SJSA1 (cell line): ENCODE measurements at regions not wholly inside any gene's neighbourhood (a gene's known extent, or its start where the extent isn't known, plus 50 kb on each side); places are given as distances from the start of the nearest gene placed in this dataset.

ENCODE experiments used
- DNase-seq, 2 experiments: peaks; one replicate each; pipeline ENCODE4 v3.0.0-alpha.2; 2015 to 2020; ENCODE audit warnings: low spot score in 2 of 2, low read depth in 1 of 2
- H3K27ac ChIP-seq: fragments of 250-450 bp; sonication (Bioruptor Pico); 2 replicates; pipeline ENCODE4 v1.5.1; 2020; ENCODE audit warnings: mild to moderate bottlenecking, moderate library complexity
- H3K27me3 ChIP-seq: fragments of 250-450 bp; sonication (Bioruptor Pico); replicated peaks from 2 replicates; pipeline ENCODE4 v1.5.1; 2020; ENCODE audit warnings: mild to moderate bottlenecking, moderate library complexity
- H3K36me3 ChIP-seq: fragments of 250-450 bp; sonication (Bioruptor Pico); 2 replicates; pipeline ENCODE4 v1.5.1; 2020; ENCODE audit warnings: mild to moderate bottlenecking
- H3K4me1 ChIP-seq: fragments of 250-450 bp; sonication (Bioruptor Pico); replicated peaks from 2 replicates; pipeline ENCODE4 v1.6.1; 2021; ENCODE audit warnings: mild to moderate bottlenecking
- H3K4me3 ChIP-seq: fragments of 250-450 bp; sonication (Bioruptor Pico); 2 replicates; pipeline ENCODE4 v1.5.1; 2020; ENCODE audit warnings: mild to moderate bottlenecking
- H3K9me3 ChIP-seq: fragments of 250-450 bp; sonication (Bioruptor Pico); replicated peaks from 2 replicates; pipeline ENCODE4 v1.5.1; 2020; ENCODE audit warnings: mild to moderate bottlenecking

DNA sequence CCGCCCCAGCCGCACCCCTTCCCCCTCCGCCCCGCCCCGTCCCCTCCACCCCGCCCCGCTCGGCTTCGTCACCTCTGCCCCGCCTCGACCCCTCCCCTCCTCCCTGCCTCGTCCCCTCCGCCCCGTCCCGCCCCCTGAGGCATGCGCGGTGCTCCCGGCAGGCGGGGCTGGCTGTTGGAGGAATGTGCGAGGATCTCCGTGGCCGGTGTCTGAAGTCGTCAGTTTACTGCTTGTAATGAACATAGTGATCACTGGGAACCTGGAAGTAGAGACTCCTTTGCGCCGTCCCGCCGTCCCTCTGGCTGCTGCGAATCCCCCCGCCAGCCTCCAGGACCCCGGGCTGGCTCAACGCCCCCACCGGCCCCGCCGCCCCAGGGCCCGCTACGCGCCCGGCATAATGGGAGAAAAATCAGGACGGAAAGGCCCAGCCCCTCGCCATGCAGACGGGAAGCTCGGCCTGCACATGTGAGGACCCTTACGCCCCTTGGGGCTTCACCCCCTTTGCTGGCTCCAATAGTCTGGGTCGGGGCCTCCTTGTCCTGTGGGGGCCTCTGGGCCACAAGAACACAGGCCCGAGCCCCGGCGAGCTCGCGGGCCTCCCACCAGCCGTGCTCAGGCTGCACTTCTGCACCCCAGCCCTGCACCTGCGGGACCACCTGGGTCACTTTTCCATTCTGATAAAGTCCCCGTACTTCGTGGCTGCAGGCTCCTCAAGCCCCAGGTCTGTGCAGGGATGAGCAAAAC, 743.1 kb downstream of the KCNJ18 start:
- Histone ChIP-seq H3K27ac (no peak overlapping the region), H3K36me3 (no peaks in the 10 kb centered on the region), H3K4me3 (no peak overlapping the region), H3K9me3 (no peaks in the 10 kb centered on the region), H3K27me3 (no peaks in the 10 kb centered on the region), H3K4me1 (no peaks in the 10 kb centered on the region)
- no peak for DNase-seq

DNA sequence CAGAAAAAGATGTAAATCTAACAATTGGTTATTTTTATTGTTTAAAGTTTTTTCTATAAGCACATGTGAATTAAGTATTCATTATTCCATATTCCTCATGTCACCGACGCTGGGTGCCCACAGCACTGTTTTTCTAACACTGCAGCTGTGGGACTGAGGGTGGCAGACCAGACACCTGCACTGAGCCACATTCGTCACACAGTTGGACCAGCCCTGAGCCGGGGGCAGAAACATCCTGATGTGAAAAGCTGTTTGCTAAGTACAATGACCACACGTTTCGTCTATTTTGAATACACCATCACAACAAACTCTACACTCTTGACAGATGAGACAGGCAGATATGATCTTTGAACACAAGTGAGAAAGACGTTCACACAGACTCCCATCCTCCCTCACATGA, 749.5 kb downstream of the KCNJ18 start:
- no peaks in the 10 kb centered on the region for H3K4me1 ChIP-seq
- no peaks in the 10 kb centered on the region for H3K36me3 ChIP-seq
- no peaks in the 10 kb centered on the region for H3K9me3 ChIP-seq
- no peaks in the 10 kb centered on the region for H3K27me3 ChIP-seq
- no peak overlapping the region for H3K4me3 ChIP-seq
- no peak for DNase-seq
- H3K27ac ChIP-seq: no peak overlapping the region

DNA sequence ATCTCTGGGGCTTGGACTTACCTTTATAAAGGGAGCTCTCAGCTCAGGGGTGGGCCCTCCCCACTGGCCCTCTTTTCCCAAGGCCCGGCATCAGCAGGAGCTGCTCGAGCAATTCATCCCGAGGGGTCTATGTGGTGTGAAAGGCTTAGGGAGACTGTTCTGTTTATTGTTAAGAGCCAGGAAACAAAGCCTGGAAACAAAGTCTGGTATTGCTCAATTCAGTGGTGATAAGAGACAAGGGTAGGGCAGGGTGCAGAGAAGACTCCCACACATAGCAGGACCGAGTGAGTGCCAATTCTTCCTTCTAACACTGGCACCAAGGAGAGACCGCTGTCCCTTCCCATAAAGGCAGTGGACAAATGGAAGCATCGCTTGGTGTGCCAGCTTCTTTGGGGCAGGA, 750.7 kb downstream of the KCNJ18 start:
- Histone ChIP-seq H3K4me3 (no peak overlapping the region), H3K9me3 (no peaks in the 10 kb centered on the region), H3K27me3 (no peaks in the 10 kb centered on the region), H3K36me3 (no peaks in the 10 kb centered on the region), H3K4me1 (no peaks in the 10 kb centered on the region), H3K27ac (no peak overlapping the region)
- no peak for DNase-seq

DNA sequence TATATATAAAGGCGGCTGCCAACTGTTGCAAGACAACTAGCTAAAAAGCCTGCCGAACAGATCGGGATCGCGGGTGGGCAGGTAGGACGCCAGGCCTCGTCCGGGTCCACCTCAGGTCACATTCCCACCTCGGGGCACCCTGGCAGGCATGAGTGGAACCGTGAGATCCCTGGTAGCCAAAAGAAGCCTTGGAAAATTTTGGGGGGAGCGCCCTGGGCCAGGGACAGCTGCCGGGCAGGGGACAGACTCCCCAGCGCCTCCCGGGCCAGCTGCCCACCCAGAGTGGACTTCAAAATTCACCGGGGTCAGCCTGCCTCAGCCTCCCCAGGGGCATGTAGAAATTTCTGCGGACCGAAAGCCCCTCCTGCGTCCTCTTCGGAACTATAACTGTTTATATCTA, 760.9 kb downstream of the KCNJ18 start:
- H3K4me3 ChIP-seq: no peak overlapping the region
- H3K27me3 ChIP-seq: no peaks in the 10 kb centered on the region
- no peak overlapping the region for H3K27ac ChIP-seq
- H3K9me3 ChIP-seq: no peaks in the 10 kb centered on the region
- no peaks in the 10 kb centered on the region for H3K36me3 ChIP-seq
- no peaks in the 10 kb centered on the region for H3K4me1 ChIP-seq
- DNase-seq: no peak

DNA sequence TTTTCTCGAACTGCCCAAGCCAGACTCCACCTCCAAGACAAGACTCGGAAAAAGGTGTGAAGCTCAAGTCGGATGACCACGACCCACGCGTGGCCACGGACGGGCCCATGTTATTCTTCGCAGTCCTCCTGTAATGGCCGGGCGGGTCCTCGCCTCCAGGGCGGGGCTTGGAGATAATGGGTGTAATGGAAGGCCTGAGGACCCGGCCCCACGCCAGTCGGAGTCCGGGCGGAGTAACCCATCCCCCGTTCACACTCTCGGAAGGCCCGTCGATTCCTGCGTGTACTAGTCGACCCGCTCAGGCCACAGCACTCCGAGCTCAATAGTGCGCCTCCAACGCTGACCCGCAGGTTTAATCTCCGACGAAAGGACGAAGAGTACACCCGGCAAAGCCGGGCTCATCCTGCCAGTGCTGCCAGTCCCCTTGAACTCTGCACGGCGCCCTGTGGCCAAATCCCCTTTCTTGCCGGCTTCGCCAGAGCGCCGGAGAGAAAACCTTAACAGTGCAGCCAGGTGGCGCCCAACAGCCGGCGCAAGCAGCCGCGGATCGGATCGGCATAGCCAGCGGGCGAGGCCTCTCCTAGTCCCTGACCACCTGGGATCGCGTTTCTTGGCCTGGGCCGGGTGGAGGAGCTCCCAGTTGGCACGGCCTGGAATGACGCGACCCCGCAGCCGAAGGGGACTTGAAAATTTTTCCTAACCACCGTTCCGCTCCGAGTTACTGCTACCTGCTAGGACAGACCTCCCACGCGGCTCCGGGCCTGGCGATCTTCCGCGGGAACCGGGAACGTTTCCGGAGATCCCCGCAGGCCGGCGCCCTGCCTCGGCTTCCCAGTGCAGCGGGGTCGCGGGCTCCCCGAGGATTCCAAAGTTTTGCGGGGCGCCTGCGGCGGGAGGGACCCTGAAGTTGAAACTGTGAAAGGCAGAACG, 762.0 kb downstream of the KCNJ18 start:
- Histone ChIP-seq H3K4me1 (no peaks in the 10 kb centered on the region), H3K4me3 (no peak overlapping the region), H3K27me3 (no peaks in the 10 kb centered on the region), H3K27ac (no peak overlapping the region), H3K36me3 (no peaks in the 10 kb centered on the region), H3K9me3 (no peaks in the 10 kb centered on the region)
- DNase-seq: no peak

DNA sequence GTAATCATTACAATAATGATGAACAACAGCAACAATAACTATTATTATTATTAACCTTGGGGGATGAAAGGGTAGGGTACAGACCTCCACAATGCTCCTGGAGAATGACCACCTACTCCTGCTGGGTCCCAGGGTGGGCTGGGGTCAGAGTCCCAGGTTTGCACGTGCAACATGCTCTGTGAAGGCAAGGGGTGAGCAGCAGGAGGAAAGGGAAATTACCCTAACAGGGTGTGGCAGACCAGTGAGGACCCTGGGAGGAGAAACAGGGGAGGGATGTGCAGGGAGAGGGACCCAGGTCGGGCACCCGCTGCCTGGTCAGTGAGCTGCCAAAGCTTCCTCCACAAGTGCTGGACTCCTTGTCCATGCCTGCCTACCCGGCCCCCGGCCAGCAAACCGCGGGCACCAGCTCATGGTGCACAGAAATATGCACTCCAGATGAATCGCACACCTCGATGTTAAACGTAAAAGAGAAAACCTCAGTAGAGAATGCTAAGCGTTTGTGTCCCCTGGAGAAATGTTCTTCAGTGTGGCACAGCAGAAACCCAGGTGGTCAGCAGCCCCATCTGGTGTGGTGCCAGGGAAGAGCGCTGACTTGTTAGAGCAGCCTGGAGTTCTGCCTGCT, 767.1 kb downstream of the KCNJ18 start:
- no peaks in the 10 kb centered on the region for H3K4me1 ChIP-seq
- H3K27ac ChIP-seq: no peak overlapping the region
- DNase-seq: no peak

DNA sequence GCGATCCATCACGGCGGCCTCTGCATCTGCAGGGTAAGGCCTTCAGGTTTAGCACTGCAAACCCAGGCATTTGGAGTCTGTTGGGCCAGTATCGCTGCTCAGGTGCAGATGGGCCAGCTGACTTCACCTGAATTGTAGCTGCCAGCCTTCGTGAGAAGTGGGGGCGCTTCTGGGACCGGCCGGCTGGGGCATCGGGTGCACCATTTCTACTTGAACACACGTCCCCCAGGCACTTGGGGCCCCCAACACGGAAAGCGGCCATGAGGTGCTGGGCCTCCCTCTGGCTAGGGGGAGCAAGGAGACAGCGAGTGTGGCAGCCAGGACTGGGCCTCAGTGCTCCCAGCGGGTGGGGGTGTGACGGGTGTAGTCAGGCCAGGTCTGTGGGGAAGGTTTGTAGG, 767.6 kb downstream of the KCNJ18 start:
- H3K36me3 ChIP-seq: no peaks in the 10 kb centered on the region
- no peak overlapping the region for H3K4me3 ChIP-seq
- no peaks in the 10 kb centered on the region for H3K9me3 ChIP-seq
- no peaks in the 10 kb centered on the region for H3K4me1 ChIP-seq
- H3K27ac ChIP-seq: no peak overlapping the region
- H3K27me3 ChIP-seq: no peaks in the 10 kb centered on the region
- DNase-seq: no peak

More for the DNA sequence above, 767.1 kb downstream of the KCNJ18 start:
- no peaks in the 10 kb centered on the region for H3K27me3 ChIP-seq
- no peak overlapping the region for H3K4me3 ChIP-seq
- H3K9me3 ChIP-seq: no peaks in the 10 kb centered on the region
- H3K36me3 ChIP-seq: no peaks in the 10 kb centered on the region

DNA sequence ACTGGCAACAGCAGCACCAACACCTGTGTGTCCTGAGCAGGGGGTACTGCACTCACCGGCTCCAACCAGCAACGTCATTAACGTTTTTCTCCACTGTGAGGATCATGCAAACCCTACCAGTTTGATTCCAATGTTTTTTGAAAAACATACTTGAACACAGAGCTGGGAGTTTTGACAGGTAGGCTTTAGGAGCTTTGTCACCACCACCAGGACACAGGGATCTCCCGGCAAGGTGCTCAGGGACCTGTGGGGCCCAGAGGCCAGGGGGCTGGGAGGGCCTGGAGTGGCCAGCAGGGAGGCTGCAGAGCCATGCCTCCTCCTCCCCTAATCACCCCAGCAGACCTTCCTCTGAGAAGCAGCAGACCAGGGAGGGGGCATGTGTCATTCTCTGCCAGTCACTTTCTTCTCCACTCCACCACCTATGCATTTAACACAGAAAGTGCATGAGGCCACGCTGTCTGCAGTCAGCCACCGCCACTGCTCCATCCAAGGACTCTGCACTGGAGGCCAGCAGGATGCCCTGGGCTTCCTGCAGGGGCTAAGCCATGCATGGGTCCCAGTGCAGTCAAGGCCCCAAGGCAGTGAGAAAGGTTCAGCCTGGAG, 768.2 kb downstream of the KCNJ18 start:
- no peaks in the 10 kb centered on the region for H3K27me3 ChIP-seq
- no peaks in the 10 kb centered on the region for H3K36me3 ChIP-seq
- no peaks in the 10 kb centered on the region for H3K9me3 ChIP-seq
- H3K4me3 ChIP-seq: no peak overlapping the region
- H3K27ac ChIP-seq: no peak overlapping the region
- DNase-seq: no peak
- H3K4me1 ChIP-seq: no peaks in the 10 kb centered on the region

DNA sequence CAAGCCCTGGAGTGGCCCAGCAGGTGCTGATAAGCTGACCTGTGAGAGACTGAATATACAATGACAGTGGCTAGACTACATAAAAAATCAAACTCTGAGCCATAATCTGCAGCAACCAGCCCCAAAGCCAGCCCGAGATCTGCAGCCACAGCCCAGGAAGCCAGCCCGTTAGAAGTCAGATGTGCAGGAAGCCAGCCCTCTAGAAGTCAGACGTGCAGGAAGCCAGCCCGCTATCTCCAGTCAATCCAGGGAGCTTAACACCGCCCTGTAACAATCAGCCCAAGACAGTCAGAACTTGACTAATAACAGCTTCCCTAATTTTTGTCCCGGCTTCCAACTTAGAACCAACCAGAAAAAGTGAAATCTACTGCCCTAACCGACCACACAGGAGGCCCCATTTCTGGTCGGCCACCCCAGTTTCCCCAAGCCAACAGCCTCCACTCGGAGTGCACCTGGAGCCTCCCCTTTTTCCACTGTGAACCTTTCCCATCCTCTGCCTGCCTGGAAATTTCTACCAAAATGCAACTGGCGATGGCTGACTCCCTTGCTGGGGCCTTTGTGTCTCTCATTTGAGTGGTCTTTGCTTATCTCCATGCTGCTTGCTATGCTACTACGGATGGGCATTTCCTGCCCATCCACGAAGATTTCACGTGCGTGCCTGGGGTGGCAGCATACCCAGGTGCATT, 769.3 kb downstream of the KCNJ18 start:
- H3K9me3 ChIP-seq: no peaks in the 10 kb centered on the region
- no peaks in the 10 kb centered on the region for H3K27me3 ChIP-seq
- no peaks in the 10 kb centered on the region for H3K36me3 ChIP-seq
- no peak for DNase-seq
- no peak overlapping the region for H3K4me3 ChIP-seq
- no peak overlapping the region for H3K27ac ChIP-seq
- no peaks in the 10 kb centered on the region for H3K4me1 ChIP-seq

DNA sequence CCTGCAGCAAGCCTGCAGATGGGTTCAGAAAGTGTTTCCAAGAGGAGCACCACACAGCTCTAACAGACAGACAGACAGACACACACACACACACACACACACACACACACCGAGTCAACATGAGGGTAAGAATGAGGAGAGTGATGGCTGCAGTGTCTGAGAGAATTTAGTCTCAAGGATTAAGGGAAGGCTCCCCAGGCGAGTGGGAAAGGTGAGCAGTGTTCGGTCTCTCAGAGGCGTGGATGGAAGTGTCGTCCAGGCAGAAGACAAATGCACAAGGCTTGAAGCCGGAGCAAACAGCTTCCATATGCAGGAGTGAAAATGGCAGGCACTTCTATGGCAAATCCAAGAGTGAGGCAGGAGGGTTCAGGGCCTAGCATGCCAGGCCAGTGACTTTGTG, 770.1 kb downstream of the KCNJ18 start:
- H3K36me3 ChIP-seq: no peaks in the 10 kb centered on the region
- H3K4me1 ChIP-seq: no peaks in the 10 kb centered on the region
- DNase-seq: no peak
- no peaks in the 10 kb centered on the region for H3K9me3 ChIP-seq
- H3K27me3 ChIP-seq: no peaks in the 10 kb centered on the region
- H3K27ac ChIP-seq: no peak overlapping the region
- no peak overlapping the region for H3K4me3 ChIP-seq

DNA sequence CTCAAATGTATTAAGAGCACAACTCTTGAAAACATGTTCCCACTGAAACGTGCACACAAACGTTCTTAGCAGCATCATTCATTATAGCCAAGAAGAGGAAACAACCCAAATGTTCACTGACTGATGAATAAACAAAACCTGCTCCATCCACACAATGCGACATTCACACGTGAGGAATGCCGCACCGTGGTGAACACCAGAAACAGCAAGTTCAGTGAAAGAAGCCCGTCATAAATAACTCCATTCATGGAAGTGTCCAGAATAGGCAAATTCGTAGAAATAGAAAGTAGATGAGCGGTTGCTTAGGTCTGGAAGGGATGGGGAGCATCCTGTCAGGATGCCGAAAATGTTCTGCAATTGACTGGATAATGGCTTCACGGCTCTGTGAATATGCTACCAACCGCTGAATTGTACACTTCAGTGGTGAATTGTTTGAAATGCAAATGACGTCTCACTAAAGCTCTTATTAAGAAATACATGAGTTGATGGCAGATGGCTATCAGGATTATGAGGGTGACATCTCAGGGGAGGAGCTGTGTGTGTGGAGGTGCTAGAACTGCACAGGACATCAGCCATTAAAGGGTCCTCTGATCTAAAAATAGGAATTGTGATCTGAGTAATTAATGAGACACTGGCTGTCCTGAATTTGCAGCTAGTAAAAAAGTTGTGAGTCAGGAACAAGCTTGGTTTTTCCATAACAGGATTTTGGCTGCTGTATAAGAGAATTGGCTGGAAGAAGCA, 771.0 kb downstream of the KCNJ18 start:
- H3K27me3 ChIP-seq: no peaks in the 10 kb centered on the region
- H3K9me3 ChIP-seq: no peaks in the 10 kb centered on the region
- DNase-seq: no peak
- H3K27ac ChIP-seq: no peak overlapping the region
- no peaks in the 10 kb centered on the region for H3K36me3 ChIP-seq
- no peak overlapping the region for H3K4me3 ChIP-seq
- no peaks in the 10 kb centered on the region for H3K4me1 ChIP-seq

DNA sequence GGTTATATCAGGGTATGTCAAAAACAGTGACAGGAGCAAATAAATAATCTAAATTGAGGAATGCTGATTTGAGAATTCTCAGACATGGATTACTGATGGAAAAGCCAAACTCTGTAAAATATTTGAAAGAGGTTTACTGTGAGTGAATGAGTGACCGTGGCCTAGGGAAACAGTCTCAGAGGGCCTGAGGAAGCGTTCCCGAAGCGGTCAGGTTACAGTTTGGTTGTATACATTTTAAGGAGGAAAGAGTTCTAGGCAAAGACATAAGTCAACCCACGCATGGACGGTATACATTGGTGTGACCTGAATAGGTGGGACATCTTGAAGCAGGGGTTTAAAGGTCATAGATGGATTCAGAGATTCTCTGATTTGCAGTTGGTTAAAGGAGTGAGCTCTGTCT, 771.7 kb downstream of the KCNJ18 start:
- no peaks in the 10 kb centered on the region for H3K36me3 ChIP-seq
- H3K4me1 ChIP-seq: no peaks in the 10 kb centered on the region
- H3K4me3 ChIP-seq: no peak overlapping the region
- H3K9me3 ChIP-seq: no peaks in the 10 kb centered on the region
- H3K27ac ChIP-seq: no peak overlapping the region
- no peaks in the 10 kb centered on the region for H3K27me3 ChIP-seq
- DNase-seq: no peak

DNA sequence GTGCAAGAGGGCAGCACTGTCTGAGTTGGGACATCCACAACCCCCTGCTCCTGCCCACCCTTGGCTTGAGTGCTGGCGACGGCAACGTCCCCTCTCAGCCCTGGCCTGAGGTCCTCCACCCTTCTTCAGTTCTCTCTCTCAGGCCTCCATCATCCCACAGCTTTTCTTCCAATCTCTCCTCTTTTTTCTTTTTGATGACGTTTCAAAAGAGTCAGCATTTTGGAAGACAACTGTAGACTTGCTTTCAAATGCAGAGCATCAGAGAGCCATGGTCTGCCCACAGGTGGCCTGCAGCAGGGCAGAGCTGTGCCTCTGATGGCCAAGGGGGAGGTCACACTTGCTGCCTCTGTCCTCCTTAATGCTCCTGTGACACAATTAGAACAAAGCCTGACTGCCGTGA, 775.4 kb downstream of the KCNJ18 start:
- Histone ChIP-seq H3K4me3 (no peak overlapping the region), H3K27me3 (no peaks in the 10 kb centered on the region), H3K27ac (no peak overlapping the region), H3K4me1 (no peaks in the 10 kb centered on the region), H3K9me3 (no peaks in the 10 kb centered on the region), H3K36me3 (no peaks in the 10 kb centered on the region)
- no peak for DNase-seq
